Loucy (cell line): ENCODE measurements at regions not wholly inside any gene's neighbourhood (a gene's known extent, or its start where the extent isn't known, plus 50 kb on each side); places are given as distances from the start of the nearest gene placed in this dataset.

Experiments
- CTCF ChIP-seq: fragments of 200-600 bp; sonication (generic); conservative IDR thresholded peaks from 2 replicates; pipeline ENCODE4 v1.5.1; 2014; ENCODE audit warnings: mild to moderate bottlenecking, antibody characterized with exemption, low read length
- EZH2phosphoT487 ChIP-seq: fragments of 200-600 bp; IDR thresholded peaks from 2 replicates; pipeline ENCODE4 v1.6.1; 2018; ENCODE audit warnings: antibody characterized with exemption, mild to moderate bottlenecking, moderate library complexity, borderline replicate concordance

GRCh38 chr14:28987516-28987915, 220.9 kb downstream of the FOXG1 start:
- TF ChIP-seq EZH2phosphoT487 (no peak), CTCF (no peak)
